H1 (cell line): ENCODE measurements at regions not wholly inside any gene's neighbourhood (a gene's known extent, or its start where the extent isn't known, plus 50 kb on each side); places are given as distances from the start of the nearest gene placed in this dataset.

Source experiments
- CTCF ChIA-PET: fragments of 300-600 bp; sonication (Branson Sonifier 250); formaldehyde crosslinking; loops from one replicate; lab custom pipeline; 2021; ENCODE audit not compliant: partially characterized antibody; lab: Charles Lee
- POLR2A ChIA-PET: fragments of 300-600 bp; sonication (Branson Sonifier 250); formaldehyde crosslinking; loops from one replicate; lab custom pipeline; 2021; ENCODE audit warnings: inconsistent platforms; ENCODE audit not compliant: partially characterized antibody; lab: Charles Lee
- DNase-seq, 2 experiments: peaks; one replicate each; pipeline versions ENCODE4 v3.0.0 to v3.0.0-alpha.2; 2010 to 2022; ENCODE audit warnings: low spot score in 2 of 2, low read depth in 1 of 2, mixed read lengths in 1 of 2
- FAIRE-seq: peaks from 2 replicates; lab custom pipeline; 2011; peaks lifted over from hg19 to GRCh38; lab: Jason Lieb, UNC
- H2AFZ ChIP-seq: 2 replicates; pipeline ENCODE4 v1.8.1; 2012; ENCODE audit warnings: low read length, inconsistent platforms
- H2AK5ac ChIP-seq: 2 replicates; pipeline ENCODE4 v1.6.1; 2013; ENCODE audit warnings: low read depth, low read length
- H2BK120ac ChIP-seq: replicated peaks from 2 replicates; pipeline ENCODE3; 2013; ENCODE audit warnings: low read depth, low read length, inconsistent platforms
- H2BK12ac ChIP-seq: 2 replicates; pipeline ENCODE4 v1.6.1; 2013; ENCODE audit warnings: low read depth, low read length
- H2BK15ac ChIP-seq: 2 replicates; pipeline ENCODE4 v1.6.1; 2013; ENCODE audit warnings: low read length
- H2BK20ac ChIP-seq: 2 replicates; pipeline ENCODE4 v1.6.1; 2013; ENCODE audit warnings: low read length
- H2BK5ac ChIP-seq: 2 replicates; pipeline ENCODE4 v1.6.1; 2013; ENCODE audit warnings: low read depth, low read length
- H3K14ac ChIP-seq: 2 replicates; pipeline ENCODE4 v1.6.1; 2013; ENCODE audit warnings: inconsistent platforms; ENCODE audit not compliant: insufficient read length
- H3K18ac ChIP-seq: 2 replicates; pipeline ENCODE4 v1.6.1; 2013; ENCODE audit warnings: low read length; ENCODE audit errors: extremely low read depth
- H3K23ac ChIP-seq: 2 replicates; pipeline ENCODE4 v1.6.1; 2013; ENCODE audit warnings: inconsistent platforms; ENCODE audit not compliant: insufficient read length
- H3K23me2 ChIP-seq: 2 replicates; pipeline ENCODE4 v1.6.1; 2013; ENCODE audit warnings: low read depth, low read length
- H3K27ac ChIP-seq: 2 replicates; pipeline ENCODE4 v1.6.1; 2011; ENCODE audit warnings: low read depth, low read length, inconsistent platforms
- H3K27me3 ChIP-seq, 4 experiments: replicated peaks in 1 of 4; 1 replicate in 1 of 4; 2 replicates in 3 of 4; pipeline versions ENCODE4 v1.6.1 to v1.8.1; 2011 to 2013; ENCODE audit warnings: low read length in 3 of 4, mild to moderate bottlenecking in 3 of 4, inconsistent platforms in 2 of 4, mixed read lengths in 2 of 4, moderate library complexity in 1 of 4; ENCODE audit not compliant: control insufficient read depth in 3 of 4, insufficient read depth in 3 of 4; ENCODE audit errors: extremely low read depth in 1 of 4
- H3K36me3 ChIP-seq, 4 experiments: 2 replicates each; pipeline versions ENCODE4 v1.6.1 to v1.8.1; 2011 to 2013; ENCODE audit warnings: mild to moderate bottlenecking in 4 of 4, low read length in 3 of 4, moderate library complexity in 2 of 4, control low read depth in 1 of 4, inconsistent platforms in 1 of 4; ENCODE audit not compliant: insufficient read depth in 4 of 4, control insufficient read depth in 2 of 4
- H3K4ac ChIP-seq: replicated peaks from 2 replicates; pipeline ENCODE3; 2013; ENCODE audit warnings: low read length, low read depth, mixed read lengths, inconsistent platforms; ENCODE audit not compliant: insufficient read length
- H3K4me1 ChIP-seq, 4 experiments: replicated peaks in 1 of 4; 1 replicate in 1 of 4; 2 replicates in 3 of 4; pipeline versions ENCODE4 v1.6.1 to v1.8.1; 2011 to 2013; ENCODE audit warnings: low read length in 3 of 4, inconsistent platforms in 2 of 4, mixed read lengths in 1 of 4; ENCODE audit not compliant: insufficient read depth in 4 of 4, control insufficient read depth in 3 of 4
- H3K4me2 ChIP-seq, 2 experiments: 2 replicates each; pipeline versions ENCODE4 v1.6.1 to v1.8.1; 2011 to 2013; ENCODE audit warnings: low read depth in 2 of 2, low read length in 2 of 2, control low read depth in 1 of 2, inconsistent platforms in 1 of 2, mild to moderate bottlenecking in 1 of 2; ENCODE audit not compliant: insufficient read depth in 1 of 2
- H3K4me3 ChIP-seq, 4 experiments: fragments of 200-600, 300-600 bp in 1 of 4; sonication (generic), shearing (Covaris generic), sonication (Bioruptor Twin) in 1 of 4; 2 replicates each; pipeline versions ENCODE4 v1.5.1 to v1.8.1; 2011 to 2016; ENCODE audit warnings: low read length in 4 of 4, low read depth in 3 of 4, control low read depth in 2 of 4, inconsistent platforms in 2 of 4, mild to moderate bottlenecking in 2 of 4, mixed read lengths in 1 of 4, moderate library complexity in 1 of 4; ENCODE audit not compliant: insufficient read depth in 2 of 4; ENCODE audit errors: extremely low read depth in 1 of 4
- H3K56ac ChIP-seq: replicated peaks from 2 replicates; pipeline ENCODE3; 2013; ENCODE audit warnings: low read depth, mild to moderate bottlenecking, mixed read lengths, low read length, inconsistent platforms; ENCODE audit not compliant: insufficient read length
- H3K79me1 ChIP-seq: 2 replicates; pipeline ENCODE4 v1.6.1; 2013; ENCODE audit warnings: low read depth, low read length, control low read depth
- H3K79me2 ChIP-seq, 2 experiments: 2 replicates each; pipeline versions ENCODE4 v1.6.1 to v1.8.1; 2012 to 2013; ENCODE audit warnings: low read length in 2 of 2, mild to moderate bottlenecking in 2 of 2, inconsistent platforms in 1 of 2; ENCODE audit not compliant: insufficient read depth in 2 of 2, control insufficient read depth in 1 of 2
- H3K9ac ChIP-seq, 4 experiments: replicated peaks in 1 of 4; 1 replicate in 1 of 4; 2 replicates in 3 of 4; pipeline versions ENCODE4 v1.6.1 to v1.8.1; 2011 to 2013; ENCODE audit warnings: low read depth in 3 of 4, low read length in 3 of 4, control low read depth in 2 of 4, mild to moderate bottlenecking in 2 of 4, moderate library complexity in 2 of 4, inconsistent platforms in 1 of 4; ENCODE audit errors: extremely low read depth in 1 of 4
- H3K9me3 ChIP-seq, 2 experiments: 2 replicates each; pipeline versions ENCODE4 v1.6.1 to v1.8.1; 2012 to 2013; ENCODE audit warnings: mild to moderate bottlenecking in 2 of 2, moderate library complexity in 2 of 2, control low read depth in 1 of 2, inconsistent platforms in 1 of 2, low read depth in 1 of 2, low read length in 1 of 2, mixed read lengths in 1 of 2; ENCODE audit not compliant: insufficient read depth in 2 of 2
- H4K20me1 ChIP-seq, 2 experiments: replicated peaks in 1 of 2; 2 replicates each; pipeline versions ENCODE3 to v1.8.1; 2011 to 2013; ENCODE audit warnings: inconsistent platforms in 2 of 2, low read length in 2 of 2, mild to moderate bottlenecking in 1 of 2; ENCODE audit not compliant: insufficient read depth in 2 of 2, control insufficient read depth in 1 of 2
- H4K5ac ChIP-seq: 2 replicates; pipeline ENCODE4 v1.6.1; 2013; ENCODE audit warnings: low read length, low read depth, mixed read lengths, inconsistent platforms; ENCODE audit not compliant: insufficient read length
- H4K8ac ChIP-seq: 2 replicates; pipeline ENCODE4 v1.8.0; 2013; ENCODE audit warnings: mild to moderate bottlenecking, moderate library complexity, low read length, inconsistent platforms; ENCODE audit not compliant: insufficient read depth; ENCODE audit errors: extremely low read depth
- H4K91ac ChIP-seq: replicated peaks from 2 replicates; pipeline ENCODE3; 2013; ENCODE audit warnings: low read length, mixed read lengths, inconsistent platforms; ENCODE audit not compliant: insufficient read length
- EP300 ChIP-seq, 2 experiments: IDR thresholded peaks; 1 replicate in 1 of 2; 2 replicates in 1 of 2; pipeline ENCODE4 v1.6.1; 2011 to 2012; ENCODE audit warnings: low read depth in 2 of 2, low read length in 2 of 2, mild to moderate bottlenecking in 2 of 2, borderline replicate concordance in 1 of 2, inconsistent platforms in 1 of 2, moderate library complexity in 1 of 2
- EZH2 ChIP-seq: fragments of 200-600 bp; sonication (generic); IDR thresholded peaks from 2 replicates; pipeline ENCODE4 v1.7.1; 2012; ENCODE audit warnings: low read depth, mild to moderate bottlenecking, moderate library complexity, low read length, inconsistent platforms; ENCODE audit not compliant: severe bottlenecking
- MAFK ChIP-seq: IDR thresholded peaks from 2 replicates; pipeline ENCODE4 v1.6.1; 2012; ENCODE audit warnings: low read depth, mild to moderate bottlenecking, improper control_type of control experiment, low read length
- SUZ12 ChIP-seq: fragments of 200-600 bp; sonication (generic); IDR thresholded peaks from 2 replicates; pipeline ENCODE4 v1.6.1; 2012; ENCODE audit warnings: mild to moderate bottlenecking, inconsistent platforms, low read length, moderate library complexity, mixed read lengths
- TCF12 ChIP-seq: IDR thresholded peaks from 2 replicates; pipeline ENCODE4 v1.6.1; 2011; ENCODE audit warnings: low read depth, mild to moderate bottlenecking, low read length
- YY1 ChIP-seq: IDR thresholded peaks from 2 replicates; pipeline ENCODE4 v1.6.1; 2011; ENCODE audit warnings: low read depth, mild to moderate bottlenecking, low read length
- WGBS, 2 experiments: shearing (Covaris generic) in 1 of 2; methylation state at CpG; one replicate each; pipeline versions ENCODE4 v1.1.6 to v1.1.7; 2013 to 2015; ENCODE audit warnings: low lambda C conversion rate in 2 of 2, mixed read lengths in 2 of 2, inconsistent platforms in 1 of 2, low coverage in 1 of 2, missing lambda C conversion rate in 1 of 2; ENCODE audit not compliant: insufficient replicate concordance in 2 of 2, insufficient coverage in 1 of 2, insufficient read length in 1 of 2; ENCODE audit errors: extremely low coverage in 1 of 2, missing lambda C conversion rate in 1 of 2; 5-methylcytosine and 5-hydroxymethylcytosine counted together

DNA sequence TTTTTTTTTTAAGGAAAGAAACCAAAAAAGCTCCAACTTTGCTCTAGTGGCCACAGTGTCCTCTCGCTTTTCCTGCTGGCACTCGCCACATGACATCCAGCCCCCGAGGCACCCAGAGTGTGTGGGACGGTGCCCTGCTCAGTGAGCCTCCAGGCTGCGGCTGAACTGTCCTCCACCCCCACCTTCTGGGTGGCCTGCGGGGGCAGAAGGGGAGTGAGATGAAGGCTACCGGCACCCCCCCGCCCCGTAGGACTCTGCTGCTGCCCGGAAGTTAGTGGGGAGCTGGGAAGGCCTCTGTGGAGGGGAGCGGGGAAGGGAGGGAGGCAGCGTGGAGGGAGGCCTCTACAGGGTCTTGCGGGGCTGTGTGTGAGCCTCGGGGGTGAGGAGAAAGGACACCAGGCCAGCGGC lies 264.4 kb downstream of the CTTN start:
- H3K79me2 ChIP-seq, result peaks cover 0 to 18% of the 10 kb centered on the region in 2 experiments; a peak in 1 of 4 replicates

More for the DNA sequence above, 264.4 kb downstream of the CTTN start:
- H2BK20ac ChIP-seq, result peak overlapping the region; percentile 72; the same call in 1 of the 2 replicates
- H3K4me2 ChIP-seq, result peak overlapping the region; percentile 79 to 89
- H4K20me1 ChIP-seq, result peaks cover 2% of the 10 kb centered on the region in 2 experiments
- no peak overlapping the region for H2AFZ ChIP-seq
- H3K56ac ChIP-seq, result no peak overlapping the region
- peaks cover 0 to 23% (median 17%) of the 10 kb centered on the region in 4 experiments; a peak in 6 of 7 replicates for H3K4me1 ChIP-seq
- H4K8ac ChIP-seq, result no peak overlapping the region
- H2BK12ac ChIP-seq, result peak overlapping the region; percentile 68; the same call in 1 of the 2 replicates
- H3K23ac ChIP-seq, result no peak overlapping the region
- peak overlapping the region; percentile 66; the same call in 1 of the 2 replicates for H2BK5ac ChIP-seq
- H3K18ac ChIP-seq, result peak overlapping the region; percentile 60
- H3K9ac ChIP-seq, result no peak overlapping the region
- WGBS, 2 experiments, result 32% methylated on average over 14 of the region's 15 CpGs; no CpG with 5 or more reads in 1 of the 2 experiments
- peak overlapping the region; percentile 61 for H3K4ac ChIP-seq
- peak overlapping the region; percentile 28 to 66 (median 52); a peak in 6 of 8 replicates for H3K4me3 ChIP-seq
- H2BK15ac ChIP-seq, result no peak overlapping the region
- no peak overlapping the region for H3K27ac ChIP-seq
- H3K36me3 ChIP-seq, result no peaks in the 10 kb centered on the region; a peak in 1 of 8 replicates
- peak in 1 of 2 experiments; percentile 65 for DNase-seq
- H2AK5ac ChIP-seq, result no peak overlapping the region
- no peak overlapping the region for H3K14ac ChIP-seq
- POLR2A ChIA-PET, result interaction anchor here (0.8 to 4.9 kb wide), 8 partner anchors 7 to 96 kb away, joined by 3 to 25 read pairs (median 4); no protein-coding TSS in a partner anchor
- CTCF ChIA-PET, result interaction anchor here (0.7 to 1.7 kb wide), 9 partner anchors 9 to 186 kb away, joined by 3 to 4 read pairs (median 3); no protein-coding TSS in a partner anchor
- H3K79me1 ChIP-seq, result peaks cover 5% of the 10 kb centered on the region; the same call in 1 of the 2 replicates
- TF ChIP-seq YY1 (no peak), MAFK (no peak), EP300 (IDR thresholded peaks at IDR 0.05; ENCODE audit: borderline replicate concordance in 1 of 2, low read depth in 2 of 2, low read length in 2 of 2) (no peak), SUZ12 (0 out of 2 replicates have a peak, but pooled peaks have one; percentile 1), EZH2 (no peak), TCF12 (no peak)
- TF ChIP-seq, all 59 proteins: peak for 1
- FAIRE-seq, result no peak
- Histone ChIP-seq H3K27me3 (no peaks in the 10 kb centered on the region; a peak in 1 of 7 replicates), H3K23me2 (peaks cover 6% of the 10 kb centered on the region; the same call in 1 of the 2 replicates), H4K5ac (no peak overlapping the region), H3K9me3 (no peaks in the 10 kb centered on the region), H2BK120ac (no peak overlapping the region), H4K91ac (peak overlapping the region; percentile 40)
